Omental fat pad (tissue), 3 donors: ENCODE measurements at regions not wholly inside any gene's neighbourhood (a gene's known extent, or its start where the extent isn't known, plus 50 kb on each side); places are given as distances from the start of the nearest gene placed in this dataset.

Experiments used
- ATAC-seq: fragments of 150-250 bp; one replicate; pipeline ENCODE4 v1.9.1; 2016; ENCODE audit warnings: mild to moderate bottlenecking, moderate library complexity; ENCODE audit not compliant: low FRiP score
- DNase-seq: peaks from one replicate; pipeline ENCODE4 v3.0.0-alpha.2; 2019; ENCODE audit warnings: low spot score
- CTCF ChIP-seq, 3 donors: fragments of 450-650 bp; IDR thresholded peaks; one replicate each; pipeline ENCODE4 v1.5.1; 2016 to 2017; ENCODE audit warnings: antibody characterized with exemption in 3 of 3, mild to moderate bottlenecking in 3 of 3, moderate library complexity in 2 of 3

- TF ChIP-seq CTCF (IDR thresholded peaks at IDR 0.05), result no peak
- no peak for ATAC-seq
- DNase-seq, result no peak
Measured at GRCh38 chr12:4088451-4088850, 185.1 kb upstream of the CCND2 start.

GRCh38 chr12:4086481-4086880 is 187.1 kb upstream of the CCND2 start:
- TF ChIP-seq CTCF (IDR thresholded peaks at IDR 0.05), result no peak
- no peak for DNase-seq
- ATAC-seq, result no peak

GRCh38 chr12:4084573-4084972 is 189.0 kb upstream of the CCND2 start:
- no peak for ATAC-seq
- TF ChIP-seq CTCF (IDR thresholded peaks at IDR 0.05), result no peak
- DNase-seq, result no peak

GRCh38 chr12:4082809-4083403 is 190.7 kb upstream of the CCND2 start:
- no peak for TF ChIP-seq CTCF (IDR thresholded peaks at IDR 0.05)
- ATAC-seq (no peak), DNase-seq (no peak)

GRCh38 chr12:4080213-4080612 is 193.3 kb upstream of the CCND2 start:
- no peak for ATAC-seq
- no peak for DNase-seq
- no peak for TF ChIP-seq CTCF (IDR thresholded peaks at IDR 0.05)

GRCh38 chr12:4074129-4074528 is 199.4 kb upstream of the CCND2 start:
- DNase-seq (no peak), ATAC-seq (no peak)
- no peak for TF ChIP-seq CTCF (IDR thresholded peaks at IDR 0.05)

GRCh38 chr12:4069670-4070010 is 196.4 kb upstream of the PARP11 start:
- ATAC-seq (no peak), DNase-seq (no peak)
- TF ChIP-seq CTCF (IDR thresholded peaks at IDR 0.05), result no peak
